ENCODE measurements at regions not wholly inside any gene's neighbourhood (a gene's known extent, or its start where the extent isn't known, plus 50 kb on each side); places are given as distances from the start of the nearest gene placed in this dataset.

DNA sequence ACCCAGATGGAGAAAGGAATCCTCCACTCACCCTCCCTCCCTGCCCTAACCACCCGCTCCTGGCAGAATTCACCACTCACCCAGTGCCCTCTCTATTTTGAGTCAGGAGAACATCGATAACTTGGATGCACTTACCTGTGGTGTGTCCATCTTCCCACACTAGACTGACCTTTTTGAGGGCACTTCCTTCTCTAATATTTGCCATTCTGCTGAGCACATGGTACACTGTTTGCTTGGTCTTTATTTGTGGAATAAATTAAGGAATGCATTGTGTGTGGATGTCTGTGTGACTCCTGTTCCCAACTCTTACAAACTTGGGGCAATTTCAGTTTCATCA lies 133.7 kb downstream of the ACKR3 start:
- no peak overlapping the region for H3K4me2 ChIP-seq
- no peak for TF ChIP-seq EP300 (IDR thresholded peaks at IDR 0.05; ENCODE audit: borderline replicate concordance in 1 of 2, low read depth in 1 of 2, low read length in 1 of 2)
- no peak overlapping the region for H3K9ac ChIP-seq
- no peaks in the 10 kb centered on the region for H3K36me3 ChIP-seq (replicated peaks in 1 of 2; ENCODE audit: control insufficient read depth in 1 of 2, insufficient read depth in 2 of 2, low read length in 1 of 2)
- CTCF ChIA-PET = no interaction called here
- H3K9me2 ChIP-seq = no peaks in the 10 kb centered on the region
- no peak for DNase-seq
- H4K20me1 ChIP-seq (ENCODE audit: insufficient read depth) = no peaks in the 10 kb centered on the region
- no peaks in the 10 kb centered on the region for H3K79me2 ChIP-seq (ENCODE audit: insufficient read depth)
- no peaks in the 10 kb centered on the region for H3K4me1 ChIP-seq (ENCODE audit: control insufficient read depth in 1 of 2, insufficient read depth in 2 of 2, low read depth in 1 of 2, low read length in 1 of 2)
- no peaks in the 10 kb centered on the region for H3F3A ChIP-seq (replicated peaks; ENCODE audit: insufficient read depth)
- no peak overlapping the region for H3K27ac ChIP-seq (ENCODE audit: low read depth in 2 of 2, low read length in 1 of 2)
- no peak overlapping the region for H2AFZ ChIP-seq (ENCODE audit: low read depth)
- H3K9me3 ChIP-seq = no peaks in the 10 kb centered on the region
- POLR2A ChIA-PET = no interaction called here
- WGBS (ENCODE audit: low lambda C conversion rate) = 62% methylated on average over 2 of the region's 2 CpGs
- H3K27me3 ChIP-seq (ENCODE audit: insufficient read depth) = no peaks in the 10 kb centered on the region
- H3K4me3 ChIP-seq (ENCODE audit: low read depth in 2 of 2, low read length in 1 of 2) = no peak overlapping the region

DNA sequence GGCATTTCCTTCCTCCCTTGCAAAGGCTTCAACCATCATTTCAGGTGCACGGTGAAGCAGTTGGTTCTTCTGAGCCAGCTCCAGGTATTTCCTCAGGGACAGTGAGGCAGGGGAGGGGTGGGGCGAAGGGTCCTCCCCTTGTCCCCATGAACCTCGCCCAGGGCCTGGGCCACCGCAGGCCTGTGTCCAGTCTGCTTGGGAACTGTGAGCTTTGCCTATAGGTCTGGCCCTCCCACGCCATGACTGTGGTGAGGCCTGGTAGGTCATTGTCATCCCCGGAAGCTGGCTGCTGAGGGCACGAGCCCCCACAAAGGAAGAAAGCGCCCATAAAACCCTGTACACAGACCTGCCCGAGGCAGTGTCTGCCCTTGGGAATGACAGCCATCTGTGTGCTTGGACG lies 134.3 kb downstream of the ACKR3 start:
- H3K9ac ChIP-seq = no peak overlapping the region
- ChIA-PET POLR2A (no interaction called here), CTCF (no interaction called here)
- H3K9me2 ChIP-seq = no peaks in the 10 kb centered on the region
- no peaks in the 10 kb centered on the region for H3K9me3 ChIP-seq
- no peaks in the 10 kb centered on the region for H3K4me1 ChIP-seq (ENCODE audit: control insufficient read depth in 1 of 2, insufficient read depth in 2 of 2, low read depth in 1 of 2, low read length in 1 of 2)
- no peak overlapping the region for H2AFZ ChIP-seq (ENCODE audit: low read depth)
- H3K27me3 ChIP-seq (ENCODE audit: insufficient read depth) = no peaks in the 10 kb centered on the region
- no peak overlapping the region for H3K27ac ChIP-seq (ENCODE audit: low read depth in 2 of 2, low read length in 1 of 2)
- no peak for DNase-seq
- no peaks in the 10 kb centered on the region for H4K20me1 ChIP-seq (ENCODE audit: insufficient read depth)
- H3F3A ChIP-seq (replicated peaks; ENCODE audit: insufficient read depth) = no peaks in the 10 kb centered on the region
- no peaks in the 10 kb centered on the region for H3K79me2 ChIP-seq (ENCODE audit: insufficient read depth)
- no peak overlapping the region for H3K4me3 ChIP-seq (ENCODE audit: low read depth in 2 of 2, low read length in 1 of 2)
- H3K4me2 ChIP-seq = no peak overlapping the region
- TF ChIP-seq, protein P1, sequence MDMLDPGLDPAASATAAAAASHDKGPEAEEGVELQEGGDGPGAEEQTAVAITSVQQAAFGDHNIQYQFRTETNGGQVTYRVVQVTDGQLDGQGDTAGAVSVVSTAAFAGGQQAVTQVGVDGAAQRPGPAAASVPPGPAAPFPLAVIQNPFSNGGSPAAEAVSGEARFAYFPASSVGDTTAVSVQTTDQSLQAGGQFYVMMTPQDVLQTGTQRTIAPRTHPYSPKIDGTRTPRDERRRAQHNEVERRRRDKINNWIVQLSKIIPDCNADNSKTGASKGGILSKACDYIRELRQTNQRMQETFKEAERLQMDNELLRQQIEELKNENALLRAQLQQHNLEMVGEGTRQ (IDR thresholded peaks at IDR 0.05; ENCODE audit: borderline replicate concordance, low read depth, low read length) = no peak
- TF ChIP-seq FOSL2 (IDR thresholded peaks at IDR 0.05; ENCODE audit: borderline replicate concordance, low read depth) (no peak), NRF1 (IDR thresholded peaks at IDR 0.05; ENCODE audit: low read depth, low read length) (no peak), ELF1 (IDR thresholded peaks at IDR 0.05) (no peak)
- TF ChIP-seq, protein P2, sequence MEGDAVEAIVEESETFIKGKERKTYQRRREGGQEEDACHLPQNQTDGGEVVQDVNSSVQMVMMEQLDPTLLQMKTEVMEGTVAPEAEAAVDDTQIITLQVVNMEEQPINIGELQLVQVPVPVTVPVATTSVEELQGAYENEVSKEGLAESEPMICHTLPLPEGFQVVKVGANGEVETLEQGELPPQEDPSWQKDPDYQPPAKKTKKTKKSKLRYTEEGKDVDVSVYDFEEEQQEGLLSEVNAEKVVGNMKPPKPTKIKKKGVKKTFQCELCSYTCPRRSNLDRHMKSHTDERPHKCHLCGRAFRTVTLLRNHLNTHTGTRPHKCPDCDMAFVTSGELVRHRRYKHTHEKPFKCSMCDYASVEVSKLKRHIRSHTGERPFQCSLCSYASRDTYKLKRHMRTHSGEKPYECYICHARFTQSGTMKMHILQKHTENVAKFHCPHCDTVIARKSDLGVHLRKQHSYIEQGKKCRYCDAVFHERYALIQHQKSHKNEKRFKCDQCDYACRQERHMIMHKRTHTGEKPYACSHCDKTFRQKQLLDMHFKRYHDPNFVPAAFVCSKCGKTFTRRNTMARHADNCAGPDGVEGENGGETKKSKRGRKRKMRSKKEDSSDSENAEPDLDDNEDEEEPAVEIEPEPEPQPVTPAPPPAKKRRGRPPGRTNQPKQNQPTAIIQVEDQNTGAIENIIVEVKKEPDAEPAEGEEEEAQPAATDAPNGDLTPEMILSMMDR (IDR thresholded peaks at IDR 0.05) = no peak
- no peaks in the 10 kb centered on the region for H3K36me3 ChIP-seq (replicated peaks in 1 of 2; ENCODE audit: control insufficient read depth in 1 of 2, insufficient read depth in 2 of 2, low read length in 1 of 2)
- 37% methylated on average over 6 of the region's 10 CpGs for WGBS (ENCODE audit: low lambda C conversion rate)

DNA sequence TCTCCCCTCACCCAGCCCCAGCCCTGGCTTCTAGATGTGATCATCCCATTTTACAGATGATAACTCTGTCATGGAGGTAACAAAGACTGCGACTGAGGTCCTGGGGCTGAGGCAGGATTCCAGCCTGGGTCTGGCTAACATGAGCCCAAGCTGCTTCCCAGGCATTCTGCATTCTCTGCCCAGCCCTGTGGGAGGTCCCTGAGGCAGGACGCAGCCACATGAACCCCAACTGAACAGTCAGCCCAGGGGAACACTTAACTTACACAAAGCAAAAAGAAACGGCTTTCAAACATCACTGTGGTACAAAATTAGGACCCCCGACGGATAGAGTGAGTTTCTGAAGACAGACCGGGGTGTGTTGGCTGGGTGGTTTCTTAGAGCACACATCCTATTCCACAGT lies 135.3 kb downstream of the ACKR3 start:
- H3K36me3 ChIP-seq (replicated peaks in 1 of 2; ENCODE audit: control insufficient read depth in 1 of 2, insufficient read depth in 2 of 2, low read length in 1 of 2) = no peaks in the 10 kb centered on the region
- ChIA-PET CTCF (no interaction called here), POLR2A (no interaction called here)
- H3K79me2 ChIP-seq (ENCODE audit: insufficient read depth) = no peaks in the 10 kb centered on the region
- no peak overlapping the region for H3K27ac ChIP-seq (ENCODE audit: low read depth in 2 of 2, low read length in 1 of 2)
- no peaks in the 10 kb centered on the region for H4K20me1 ChIP-seq (ENCODE audit: insufficient read depth)
- H3F3A ChIP-seq (replicated peaks; ENCODE audit: insufficient read depth) = no peaks in the 10 kb centered on the region
- no peak overlapping the region for H3K9ac ChIP-seq
- no peak for DNase-seq
- WGBS (ENCODE audit: low lambda C conversion rate) = 53% methylated on average over 6 of the region's 6 CpGs
- no peaks in the 10 kb centered on the region for H3K27me3 ChIP-seq (ENCODE audit: insufficient read depth)
- H3K9me3 ChIP-seq = no peaks in the 10 kb centered on the region
- H3K4me2 ChIP-seq = no peak overlapping the region
- TF ChIP-seq TCF12 (IDR thresholded peaks at IDR 0.05) (no peak), MXI1 (IDR thresholded peaks at IDR 0.05; ENCODE audit: low read depth, low read length) (no peak), RXRA (IDR thresholded peaks at IDR 0.05; ENCODE audit: borderline replicate concordance, low read depth) (no peak), TAF1 (IDR thresholded peaks at IDR 0.05; ENCODE audit: borderline replicate concordance, low read depth, low read length) (no peak)
- TF ChIP-seq, protein P2 (IDR thresholded peaks at IDR 0.05) = no peak
- TF ChIP-seq, protein P1 (IDR thresholded peaks at IDR 0.05; ENCODE audit: borderline replicate concordance, low read depth, low read length) = no peak
- H3K4me1 ChIP-seq (ENCODE audit: control insufficient read depth in 1 of 2, insufficient read depth in 2 of 2, low read depth in 1 of 2, low read length in 1 of 2) = no peaks in the 10 kb centered on the region
- no peak overlapping the region for H3K4me3 ChIP-seq (ENCODE audit: low read depth in 2 of 2, low read length in 1 of 2)
- H2AFZ ChIP-seq (ENCODE audit: low read depth) = no peak overlapping the region
- H3K9me2 ChIP-seq = no peaks in the 10 kb centered on the region
